Renal cortex interstitium (tissue), 11 donors: ENCODE measurements at regions not wholly inside any gene's neighbourhood (a gene's known extent, or its start where the extent isn't known, plus 50 kb on each side); places are given as distances from the start of the nearest gene placed in this dataset.
A peak's percentile ranks its signal among the peaks of the same experiment; 100 is the strongest.

Experiments used
- DNase-seq, 11 donors: peaks; one replicate each; pipeline ENCODE4 v3.0.0-alpha.2; 2013; ENCODE audit warnings: low read depth in 9 of 11, low spot score in 4 of 11; ENCODE audit errors: extremely low read depth in 1 of 11

GRCh38 chr20:9981829-9982228 is 53.0 kb upstream of the ANKEF1 start:
- peak in 1 of 11 donors; percentile 20 for DNase-seq

GRCh38 chr20:9978397-9979004 is 56.3 kb upstream of the ANKEF1 start:
- DNase-seq: peak; percentile 31 to 73 (median 58)

GRCh38 chr20:9977629-9978028 is 57.2 kb upstream of the ANKEF1 start:
- DNase-seq: no peak

GRCh38 chr20:9974324-9974723 is 60.5 kb upstream of the ANKEF1 start:
- DNase-seq: no peak

- DNase-seq: no peak
These were observed 63.0 kb upstream of the ANKEF1 start for GRCh38 chr20:9971746-9972145.

GRCh38 chr20:9969626-9970025 is 65.2 kb upstream of the ANKEF1 start:
- no peak for DNase-seq

- DNase-seq: no peak
These were observed 66.8 kb upstream of the ANKEF1 start for GRCh38 chr20:9968015-9968414.

- no peak for DNase-seq
These were observed 67.8 kb upstream of the ANKEF1 start for GRCh38 chr20:9966966-9967365.

- DNase-seq: no peak
These were observed 71.8 kb upstream of the ANKEF1 start for GRCh38 chr20:9963029-9963428.

- DNase-seq: no peak
These were observed 76.1 kb upstream of the ANKEF1 start for GRCh38 chr20:9958693-9959092.

GRCh38 chr20:9955646-9956045 is 79.1 kb upstream of the ANKEF1 start:
- DNase-seq: no peak

GRCh38 chr20:9949563-9949962 is 85.2 kb upstream of the ANKEF1 start:
- DNase-seq: no peak

- no peak for DNase-seq
These were observed 89.4 kb upstream of the ANKEF1 start for GRCh38 chr20:9945408-9945807.

- DNase-seq: no peak
These were observed 92.1 kb upstream of the ANKEF1 start for GRCh38 chr20:9942736-9943135.

GRCh38 chr20:9940329-9940728 is 94.5 kb upstream of the ANKEF1 start:
- no peak for DNase-seq

GRCh38 chr20:9939231-9939630 is 95.6 kb upstream of the ANKEF1 start:
- no peak for DNase-seq

GRCh38 chr20:9935285-9935684 is 96.4 kb upstream of the PAK5 start:
- no peak for DNase-seq

GRCh38 chr20:9930142-9930541 is 91.3 kb upstream of the PAK5 start:
- DNase-seq: no peak

- no peak for DNase-seq
These were observed 90.1 kb upstream of the PAK5 start for GRCh38 chr20:9928955-9929354.

GRCh38 chr20:9928281-9928737 is 89.4 kb upstream of the PAK5 start:
- no peak for DNase-seq

- DNase-seq: no peak
These were observed 88.3 kb upstream of the PAK5 start for GRCh38 chr20:9927224-9927623.

GRCh38 chr20:9926476-9926875 is 87.6 kb upstream of the PAK5 start:
- DNase-seq: no peak
